GM04503 (cell line): ENCODE measurements at regions not wholly inside any gene's neighbourhood (a gene's known extent, or its start where the extent isn't known, plus 50 kb on each side); places are given as distances from the start of the nearest gene placed in this dataset.

Experiments
- DNase-seq: peaks from one replicate; pipeline ENCODE4 v3.0.0-alpha.2; 2012; ENCODE audit warnings: low read depth

DNA sequence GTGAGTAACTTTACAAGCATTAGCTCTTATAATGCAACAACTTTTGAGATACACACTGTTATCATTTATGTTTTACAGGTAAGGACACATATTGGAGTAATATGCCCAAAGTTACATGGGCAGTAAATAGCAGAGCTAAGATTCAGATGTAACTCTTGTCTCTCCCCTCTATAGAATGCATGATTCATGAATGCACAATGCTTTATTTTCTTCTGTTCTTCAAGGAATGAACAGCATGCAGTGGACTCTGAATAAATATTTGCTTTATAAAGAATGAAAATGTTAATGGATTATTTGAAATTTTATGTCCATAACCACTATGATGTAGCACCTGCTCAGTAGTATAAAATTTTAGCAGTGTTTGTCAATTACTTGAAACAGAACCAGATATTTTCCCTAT lies 629.5 kb downstream of the KCTD16 start:
- no peak for DNase-seq

DNA sequence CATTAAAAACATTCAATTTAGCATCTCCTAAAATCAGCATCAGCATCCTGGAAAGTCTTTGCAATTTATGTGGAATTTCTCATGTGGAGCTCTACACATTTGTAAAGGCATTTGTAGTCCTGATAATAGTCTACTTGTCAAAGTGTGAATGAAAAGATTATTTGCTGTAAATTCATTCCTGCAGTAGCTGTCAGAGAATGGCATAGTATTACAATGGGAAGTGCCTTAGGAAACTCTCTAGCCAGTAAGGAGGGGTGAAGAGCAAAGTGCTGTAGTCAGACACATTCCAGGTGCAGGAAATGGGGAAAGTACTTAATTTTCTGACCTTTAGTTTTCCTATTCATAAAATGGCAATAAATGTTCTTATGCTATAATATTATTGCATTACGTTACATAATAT lies 627.9 kb downstream of the KCTD16 start:
- DNase-seq, result no peak

DNA sequence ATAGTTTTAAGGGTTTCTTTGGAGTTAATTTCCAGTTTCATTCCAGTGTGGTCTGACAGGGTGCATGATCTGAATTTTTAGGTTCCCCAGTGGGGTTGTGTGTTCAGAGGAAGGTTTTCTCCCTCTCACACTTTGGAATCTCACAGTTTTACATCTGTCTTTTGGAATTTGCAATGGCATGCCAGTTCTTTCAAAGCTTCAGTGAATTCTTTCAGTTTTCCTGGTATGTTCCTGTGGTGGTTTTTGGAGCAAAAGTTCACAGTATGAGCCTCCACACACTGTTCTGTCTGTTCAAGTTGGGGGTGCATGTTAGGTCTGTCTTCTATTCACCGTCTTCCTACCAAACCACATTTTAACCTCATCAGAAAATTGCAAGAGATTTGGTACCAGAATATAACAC lies 624.2 kb downstream of the KCTD16 start:
- peak; percentile 18 for DNase-seq

DNA sequence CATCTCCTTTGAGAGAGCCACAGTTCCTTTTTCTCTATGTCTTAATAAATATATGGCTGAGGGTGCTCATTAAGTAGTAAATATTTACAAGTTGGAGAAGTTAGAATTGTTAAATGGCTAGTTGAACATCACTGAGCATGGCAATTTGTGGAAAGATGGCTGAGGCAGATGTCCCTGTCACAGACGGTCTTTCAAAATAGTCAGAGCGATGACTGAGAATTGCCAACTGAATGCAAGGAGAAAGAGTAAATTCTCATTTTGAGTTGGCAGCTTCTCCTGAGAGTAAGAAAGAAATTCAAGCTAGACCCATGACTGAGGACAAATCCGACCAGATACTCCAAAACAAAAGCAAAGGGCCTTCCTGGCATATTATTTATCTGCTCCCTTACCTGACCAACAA lies 617.9 kb downstream of the KCTD16 start:
- no peak for DNase-seq

DNA sequence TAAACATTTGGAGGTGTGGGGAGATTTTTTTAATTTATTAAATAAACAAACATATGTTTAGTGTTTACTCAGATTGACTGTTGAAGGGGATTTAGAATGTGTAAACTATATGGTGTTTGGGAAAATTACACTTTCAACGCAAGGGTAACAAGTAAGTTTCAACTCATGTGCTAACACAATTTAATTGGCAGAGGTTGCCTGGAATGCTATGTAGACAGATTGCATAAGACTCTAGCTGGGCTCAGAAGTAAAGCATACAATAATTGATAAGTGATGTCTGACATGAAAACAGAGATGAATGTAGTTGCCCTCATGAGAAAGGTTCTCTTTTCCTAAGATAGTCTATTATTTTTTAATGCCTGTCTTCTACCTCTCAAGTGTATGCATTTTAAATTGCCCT lies 617.4 kb downstream of the KCTD16 start:
- no peak for DNase-seq

DNA sequence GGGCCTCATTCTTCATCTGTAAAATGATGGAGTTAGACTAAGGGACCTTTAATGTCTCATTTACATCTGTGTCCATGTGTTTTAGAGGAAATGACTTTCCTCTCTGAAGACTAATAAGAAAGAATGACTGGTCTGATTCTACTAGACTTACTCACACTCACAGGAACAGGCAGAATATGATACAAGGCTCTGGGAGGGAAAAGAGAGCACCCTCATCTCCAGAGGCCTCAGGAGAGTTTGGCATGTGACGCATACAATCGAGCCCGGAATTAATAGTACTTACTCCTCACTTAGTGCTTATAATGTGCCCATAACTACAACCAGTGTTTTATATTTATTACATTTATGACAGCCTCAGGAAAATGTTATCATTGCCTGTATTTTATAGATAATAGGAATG lies 608.7 kb downstream of the KCTD16 start:
- DNase-seq, result no peak

DNA sequence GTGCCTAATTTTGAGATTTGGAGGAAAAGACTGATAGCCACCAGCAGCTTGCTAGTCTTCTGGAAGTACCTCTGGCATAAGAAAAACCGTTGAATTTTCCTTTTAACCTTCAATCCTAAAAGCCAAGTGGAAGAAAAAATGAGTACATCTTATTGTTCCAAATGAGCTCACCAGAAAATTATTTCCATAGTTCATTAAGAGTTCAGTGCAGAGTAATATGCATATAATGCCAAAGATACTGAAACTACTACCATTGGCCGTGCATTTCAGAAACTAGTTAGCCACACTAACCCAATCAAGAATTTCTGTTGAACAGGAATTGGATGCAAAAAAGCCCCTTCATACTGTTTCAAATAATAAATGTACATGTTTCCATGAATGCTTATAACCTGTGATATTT lies 607.9 kb downstream of the KCTD16 start:
- DNase-seq, result no peak

DNA sequence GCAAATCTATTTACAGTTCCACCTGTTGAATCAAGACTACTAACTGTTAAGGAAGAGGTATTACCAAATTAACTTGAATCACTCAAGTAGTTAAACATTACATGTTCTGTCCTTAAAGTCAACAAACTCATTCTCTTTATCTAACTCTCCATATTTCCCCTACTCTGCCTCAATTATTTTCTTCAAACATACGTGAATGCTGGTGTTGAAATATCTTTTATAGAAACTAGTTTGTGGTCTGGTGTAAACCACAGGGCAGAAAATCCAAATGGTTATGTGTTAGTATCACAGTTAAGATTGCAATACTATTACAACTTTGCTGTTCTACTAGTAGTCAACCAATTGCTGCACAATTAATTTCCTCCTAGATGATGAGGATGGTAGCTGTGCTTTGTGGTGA lies 603.5 kb downstream of the KCTD16 start:
- DNase-seq, result no peak

DNA sequence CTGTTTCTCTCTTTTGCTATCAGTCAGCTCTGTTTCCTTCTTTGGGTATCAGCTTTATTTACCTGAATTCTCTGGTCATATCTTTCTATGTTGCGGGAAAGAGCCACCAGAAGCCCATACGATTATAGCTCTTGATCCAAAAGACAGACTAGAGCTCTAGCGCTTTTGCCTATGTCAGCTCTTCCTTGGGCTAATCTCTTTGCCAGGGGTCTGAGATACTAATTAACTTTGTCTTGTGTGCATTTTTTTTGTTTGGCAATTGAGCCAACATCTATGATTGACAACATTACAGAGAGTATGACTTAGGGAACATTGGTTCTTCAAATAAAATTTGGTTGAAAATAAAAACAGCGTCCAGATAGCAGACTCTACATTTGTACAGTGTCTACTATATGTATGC lies 603.0 kb downstream of the KCTD16 start:
- no peak for DNase-seq

DNA sequence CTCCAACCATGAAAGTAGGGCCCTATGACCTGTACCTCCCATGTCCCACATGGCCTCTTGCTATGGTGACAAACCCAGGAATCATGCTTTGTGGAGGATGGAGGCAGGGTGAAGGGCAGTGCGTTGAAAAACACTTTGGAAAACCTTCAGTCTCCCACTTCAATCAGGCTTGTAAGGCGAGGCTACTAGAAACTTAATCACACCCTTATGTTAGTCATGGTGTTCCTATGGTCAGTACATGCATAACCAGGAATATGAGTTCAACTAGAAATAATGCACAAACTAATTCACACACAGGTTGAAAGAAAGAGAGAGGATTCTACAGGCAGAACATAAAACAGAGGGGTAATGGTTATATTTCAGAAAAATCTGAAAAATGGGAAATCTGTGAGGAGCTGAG lies 601.1 kb downstream of the KCTD16 start:
- no peak for DNase-seq

DNA sequence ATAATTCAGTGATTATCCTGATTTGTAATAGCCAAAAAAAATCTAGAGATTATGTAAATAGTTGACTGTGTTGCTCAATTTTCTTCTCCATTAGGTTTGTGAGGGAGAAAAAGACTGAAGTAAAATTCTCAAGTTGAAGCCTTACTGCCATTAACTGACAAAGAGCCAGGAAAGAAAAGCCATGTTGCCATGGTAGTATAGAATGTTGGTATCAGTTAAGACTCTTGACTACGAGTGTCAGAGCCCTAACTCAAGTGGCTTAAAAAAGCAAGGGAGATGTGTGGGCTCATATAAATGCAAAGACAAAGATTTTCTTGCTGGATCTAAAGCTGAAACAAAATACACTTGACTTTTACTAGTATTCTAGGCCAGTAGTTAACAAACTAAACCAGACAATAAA lies 571.7 kb downstream of the KCTD16 start:
- no peak for DNase-seq

DNA sequence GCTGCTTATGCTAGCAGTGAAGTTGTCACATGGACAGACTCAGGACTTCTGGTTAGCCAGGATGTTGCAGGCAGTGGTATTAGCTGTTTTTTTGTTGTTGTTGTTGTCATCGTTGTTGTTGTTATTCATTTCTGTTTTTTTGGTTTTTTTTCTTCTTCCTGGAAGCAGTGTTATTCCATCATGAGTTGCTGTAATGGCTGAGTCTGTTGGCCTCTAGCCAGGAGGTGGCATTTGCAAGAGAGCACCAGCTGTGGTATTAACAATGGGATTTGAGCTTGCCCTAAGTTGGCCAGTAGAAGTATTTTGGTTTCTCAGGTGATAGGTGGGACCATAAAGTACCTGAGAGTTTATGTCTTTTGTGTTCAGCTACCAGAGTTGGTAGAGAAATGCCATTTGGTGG lies 561.1 kb downstream of the KCTD16 start:
- no peak for DNase-seq

DNA sequence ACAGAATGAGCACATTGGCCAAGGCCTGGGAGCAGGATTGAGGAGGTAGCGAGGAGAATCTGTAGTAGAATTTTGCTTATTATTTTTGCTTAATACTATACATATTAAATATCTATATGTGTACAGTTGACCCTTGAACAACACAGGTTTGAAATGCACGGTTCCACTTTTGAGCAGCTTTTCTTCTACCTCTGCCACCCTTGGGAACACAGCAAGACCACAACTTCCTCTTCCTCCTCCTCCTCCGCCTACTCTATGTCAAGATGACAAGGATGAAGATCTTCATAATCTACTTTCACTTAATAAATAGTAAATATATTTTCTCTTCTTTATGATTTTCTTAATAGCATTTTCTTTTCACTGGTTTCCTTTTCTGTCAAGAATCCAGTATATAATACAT lies 541.4 kb downstream of the KCTD16 start:
- no peak for DNase-seq

DNA sequence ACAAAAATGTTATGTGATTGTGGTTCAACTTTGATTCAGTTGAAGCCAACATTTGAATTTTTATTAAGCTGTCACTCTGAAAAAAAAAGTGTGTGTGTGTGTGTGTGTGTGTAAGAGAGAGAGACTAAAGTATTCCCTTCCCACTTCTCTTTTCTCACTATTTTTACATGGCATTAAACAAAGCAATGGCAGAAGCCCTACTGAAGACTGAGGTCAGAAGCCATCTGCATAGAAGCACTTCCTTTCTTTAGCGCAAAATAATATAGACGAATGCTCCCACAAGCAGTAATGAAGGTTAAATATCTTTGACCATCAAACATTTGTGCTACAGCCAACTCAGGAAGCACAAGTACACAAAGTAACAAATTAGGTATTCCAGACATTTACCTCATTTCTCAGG lies 540.5 kb downstream of the KCTD16 start:
- DNase-seq, result no peak

DNA sequence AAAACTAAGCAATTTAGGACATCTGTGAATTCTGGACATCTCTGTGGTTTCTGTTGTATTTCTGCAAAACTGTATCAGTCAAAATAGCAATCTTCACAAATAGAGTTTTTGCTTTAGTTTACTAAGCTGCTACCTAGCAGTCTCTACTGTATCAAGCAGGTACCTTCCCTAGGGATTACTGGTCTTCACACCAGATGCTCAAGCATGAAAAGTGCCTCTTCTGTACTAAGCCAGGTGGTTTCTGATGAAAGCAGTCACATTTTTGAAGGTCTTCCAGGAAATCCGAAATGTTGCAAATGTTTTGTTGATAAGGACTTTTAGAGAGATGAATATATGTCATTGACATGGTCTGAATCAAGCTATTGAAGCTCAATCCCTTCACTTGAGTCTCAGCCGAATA lies 540.0 kb downstream of the KCTD16 start:
- DNase-seq, result no peak

DNA sequence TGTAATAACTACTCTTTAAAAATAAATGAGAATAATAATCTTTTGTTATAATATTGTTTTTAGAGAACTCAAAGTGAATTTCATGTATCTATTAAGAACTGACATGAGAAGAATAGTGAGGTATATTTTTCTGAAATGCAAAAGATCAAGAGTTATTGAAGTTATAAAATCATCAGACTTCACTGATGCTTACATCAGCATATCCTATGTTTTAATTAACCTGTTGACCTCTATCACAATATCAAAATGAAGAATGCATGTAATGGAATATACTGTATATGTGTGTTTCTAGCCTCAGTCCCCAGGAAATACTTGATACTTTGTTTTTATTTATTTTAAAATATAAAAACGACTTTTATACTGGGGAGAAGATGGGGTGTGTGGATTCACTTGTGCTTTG lies 533.1 kb downstream of the KCTD16 start:
- DNase-seq, result no peak

DNA sequence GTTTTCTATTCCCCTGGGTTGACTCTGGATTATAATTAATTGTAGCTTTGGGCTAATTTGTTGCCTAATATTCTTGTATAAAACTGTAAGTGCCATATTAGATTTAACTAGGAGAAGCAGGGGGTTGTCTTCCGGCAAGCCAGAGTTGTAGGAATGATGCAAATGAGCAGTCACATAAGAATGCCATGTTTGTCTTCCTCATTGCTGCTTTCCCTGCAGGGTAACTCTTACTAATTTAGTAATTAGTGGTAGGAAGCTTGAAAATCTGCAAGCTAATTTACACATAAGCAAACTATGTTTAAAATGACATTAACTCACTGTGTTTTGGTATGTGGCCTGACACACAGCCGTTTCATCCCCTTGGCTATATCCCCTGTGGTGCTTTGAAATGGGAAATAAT lies 527.8 kb downstream of the KCTD16 start:
- DNase-seq, result no peak

DNA sequence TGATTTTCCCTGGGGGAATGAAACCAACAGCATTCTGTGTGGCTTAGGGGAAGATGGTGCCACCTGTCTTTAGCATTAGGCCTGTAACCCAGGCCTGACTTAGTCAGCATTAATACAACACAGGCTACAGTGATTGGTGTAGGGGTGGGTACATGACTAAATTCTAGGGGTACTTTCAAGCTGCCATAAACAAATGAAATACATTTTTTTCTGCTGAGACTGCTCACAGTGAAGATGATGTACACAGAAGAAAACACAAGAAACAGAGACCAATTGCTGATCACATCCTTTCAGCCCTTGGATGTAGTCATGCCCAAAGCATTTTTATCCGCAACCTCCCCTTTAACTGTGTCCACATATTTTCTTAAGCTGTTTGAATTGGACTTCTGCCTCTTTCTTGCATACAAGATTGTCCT lies 527.2 kb downstream of the KCTD16 start:
- peak; percentile 98 for DNase-seq

DNA sequence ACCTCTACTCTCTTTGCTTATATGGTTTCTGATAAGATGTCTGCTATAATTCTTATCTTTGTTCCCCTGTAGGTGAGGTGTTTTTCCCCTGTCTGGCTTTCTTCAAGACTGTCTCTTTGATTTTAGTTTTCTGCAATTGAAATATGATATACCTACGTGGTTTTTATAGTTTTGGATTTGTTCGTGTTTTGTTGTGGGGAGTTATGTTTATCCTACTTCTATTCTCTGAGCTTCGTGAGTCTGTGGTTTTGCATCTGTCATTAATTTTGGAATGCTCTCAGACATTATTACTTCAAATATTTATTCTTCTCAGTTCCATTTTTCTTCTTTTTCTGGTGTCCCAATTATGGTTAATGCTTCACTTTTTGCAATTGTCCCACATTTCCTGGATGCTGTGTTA lies 521.3 kb downstream of the KCTD16 start:
- no peak for DNase-seq

DNA sequence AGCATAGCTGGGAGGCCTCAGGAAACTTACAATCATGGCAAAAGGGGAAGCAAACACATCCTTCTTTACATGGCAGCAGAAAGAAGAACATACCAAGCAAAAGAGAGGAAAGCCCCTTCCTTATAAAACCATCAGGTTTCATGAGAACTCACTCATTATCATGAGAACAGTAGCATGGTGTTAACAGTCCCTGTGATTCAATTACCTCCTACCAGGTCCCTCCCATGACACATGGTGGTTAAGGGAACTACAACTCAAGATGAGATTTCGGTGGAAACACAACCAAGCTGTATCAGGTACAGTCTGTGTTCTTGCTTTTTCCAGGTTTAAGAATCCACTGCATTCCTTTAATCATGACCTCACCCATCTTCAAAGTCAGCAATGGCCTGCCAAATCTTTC lies 514.2 kb downstream of the KCTD16 start:
- DNase-seq, result no peak

DNA sequence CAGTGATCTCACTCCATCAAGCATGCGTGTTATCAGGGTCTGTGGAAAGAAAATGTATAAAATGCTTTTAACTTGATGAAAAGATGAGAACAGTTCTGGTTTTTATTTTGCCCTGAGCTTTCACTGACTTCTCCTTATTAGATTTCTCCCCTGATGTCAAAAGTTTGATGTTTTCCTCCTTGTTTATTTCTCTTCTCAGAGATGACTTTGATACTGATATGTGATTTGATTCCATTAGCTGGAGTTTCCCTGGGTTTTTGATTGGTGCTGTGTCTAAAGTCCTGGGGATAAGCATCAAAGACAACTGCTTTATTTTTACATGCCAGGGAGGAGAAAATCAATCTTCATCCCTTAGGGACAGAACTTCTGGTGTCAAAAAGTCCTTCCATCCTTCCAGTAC lies 510.0 kb downstream of the KCTD16 start:
- no peak for DNase-seq

DNA sequence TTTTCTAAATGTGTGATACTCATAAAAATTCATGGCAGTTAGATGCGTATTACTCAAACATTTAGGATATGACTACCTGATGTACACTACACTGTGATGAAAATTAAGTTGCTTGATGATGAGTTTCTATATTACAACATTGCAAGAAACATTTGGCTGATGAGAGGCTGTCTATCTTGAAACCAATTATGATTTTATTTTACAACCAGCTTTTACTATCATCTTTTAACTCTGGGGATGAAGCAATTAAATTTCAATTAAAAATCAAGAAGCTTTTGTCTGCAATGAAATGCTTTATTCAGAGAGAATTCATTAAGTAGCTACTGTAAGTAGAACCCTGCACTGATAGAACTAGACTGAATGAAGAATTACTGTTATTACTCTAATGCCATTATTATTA lies 500.4 kb downstream of the KCTD16 start:
- DNase-seq, result no peak

DNA sequence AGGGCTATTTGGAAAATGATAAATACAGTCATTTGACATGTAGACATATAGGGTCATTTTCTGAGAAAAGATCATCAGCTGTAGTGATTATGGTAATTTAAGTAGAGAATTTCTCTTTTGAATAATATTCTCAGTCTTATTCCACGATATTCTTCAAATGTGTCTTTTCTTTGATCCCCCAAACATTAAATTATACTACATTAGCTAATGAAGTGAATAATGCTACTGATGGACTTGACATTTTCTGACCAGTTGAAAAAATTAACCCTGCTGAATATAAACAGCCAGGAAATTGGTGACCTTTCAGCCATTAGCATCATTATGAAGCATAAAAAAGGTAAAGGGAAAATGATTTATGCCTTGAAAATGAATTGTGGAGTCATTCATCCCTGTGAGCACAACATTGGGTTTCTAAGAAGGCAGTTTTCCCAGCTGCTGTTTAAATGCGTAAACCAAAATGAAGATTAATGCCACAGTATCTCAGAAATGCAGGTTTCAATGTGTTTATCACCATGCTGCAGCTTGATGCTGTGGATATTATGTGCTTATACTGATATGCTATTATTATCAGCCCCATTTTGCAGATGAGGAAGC lies 489.1 kb downstream of the KCTD16 start:
- DNase-seq, result no peak

DNA sequence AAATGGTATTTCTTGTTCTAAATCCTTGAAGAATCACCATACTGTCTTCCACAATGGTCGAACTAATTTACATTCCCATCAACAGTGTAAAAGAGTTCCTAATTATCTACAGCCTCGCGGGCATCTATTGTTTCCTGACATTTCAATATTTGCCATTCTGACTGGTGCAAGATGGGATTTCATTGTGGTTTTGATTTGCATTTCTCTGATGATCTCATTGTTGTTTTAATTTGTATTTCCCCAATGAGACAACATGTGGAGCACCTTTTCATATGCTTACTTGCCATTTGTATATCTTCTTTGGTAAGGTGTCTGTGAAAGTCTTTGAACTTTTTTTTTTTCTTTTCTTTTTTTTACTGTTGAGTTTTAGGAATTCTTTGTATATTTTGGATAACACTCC lies 473.6 kb downstream of the KCTD16 start:
- DNase-seq, result no peak

DNA sequence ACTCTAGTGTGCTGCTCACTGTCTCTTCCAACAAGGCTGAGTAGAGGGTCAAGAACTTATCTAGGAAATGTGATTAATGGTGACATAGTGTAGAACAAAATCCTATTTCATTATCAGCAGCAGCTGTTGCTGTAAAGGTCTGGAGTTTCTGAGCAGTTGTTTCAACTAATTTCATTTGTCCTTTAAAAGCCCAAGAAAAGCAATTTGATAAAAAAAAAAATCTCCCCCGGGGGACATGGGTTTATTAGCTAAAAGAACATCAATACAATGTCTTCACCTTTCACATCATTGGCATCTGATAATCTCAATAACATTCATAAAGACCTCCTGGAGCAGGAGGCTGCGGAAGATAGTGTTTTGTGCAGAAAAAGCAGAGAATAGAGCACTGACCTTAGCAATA lies 468.1 kb downstream of the KCTD16 start:
- no peak for DNase-seq
